NB4 (cell line): ENCODE measurements at regions not wholly inside any gene's neighbourhood (a gene's known extent, or its start where the extent isn't known, plus 50 kb on each side); places are given as distances from the start of the nearest gene placed in this dataset.

Experiments used
- CTCF ChIP-seq: IDR thresholded peaks from one replicate; pipeline ENCODE4 v1.5.1; 2012; ENCODE audit warnings: low read depth, low read length
- POLR2A ChIP-seq: IDR thresholded peaks from 2 replicates; pipeline ENCODE4 v1.6.1; 2011; ENCODE audit warnings: mild to moderate bottlenecking; ENCODE audit not compliant: insufficient read length; ENCODE audit errors: extremely low read depth

- TF ChIP-seq CTCF (no peak), POLR2A (no peak)
These were observed 234.5 kb downstream of the IPO8 start for GRCh38 chr12:30461026-30461615.
